ENCODE measurements at regions not wholly inside any gene's neighbourhood (a gene's known extent, or its start where the extent isn't known, plus 50 kb on each side); places are given as distances from the start of the nearest gene placed in this dataset.
"Not testable (repeated sequence)": the region's sequence is repeated elsewhere in the genome, so short reads cannot be mapped to it uniquely, and the experiment has no call there.

GRCh38 chr1:224028802-224029201 lies 85.1 kb upstream of the FBXO28 start:
- DNase-seq (ENCODE audit: low spot score): not testable (repeated sequence)

- DNase-seq (ENCODE audit: low spot score): not testable (repeated sequence)
Measured at GRCh38 chr1:224023122-224023521, 90.8 kb upstream of the FBXO28 start.

- DNase-seq (ENCODE audit: low spot score): not testable (repeated sequence)
Measured at GRCh38 chr1:224022249-224022970, 91.5 kb upstream of the FBXO28 start.

GRCh38 chr1:224019866-224020265 lies 94.0 kb upstream of the FBXO28 start:
- not testable (repeated sequence) for DNase-seq (ENCODE audit: low spot score)

- DNase-seq (ENCODE audit: low spot score): not testable (repeated sequence)
Measured at GRCh38 chr1:224015782-224016181, 98.1 kb upstream of the FBXO28 start.

- DNase-seq (ENCODE audit: low spot score): no peak
Measured at GRCh38 chr1:224014330-224014649, 99.6 kb upstream of the FBXO28 start.

GRCh38 chr1:224013626-224014329 lies 100.1 kb upstream of the FBXO28 start:
- DNase-seq (ENCODE audit: low spot score): not testable (repeated sequence)

GRCh38 chr1:224012807-224013434 lies 101.0 kb upstream of the FBXO28 start:
- DNase-seq (ENCODE audit: low spot score): not testable (repeated sequence)

GRCh38 chr1:224012162-224012561 lies 101.7 kb upstream of the FBXO28 start:
- DNase-seq (ENCODE audit: low spot score): not testable (repeated sequence)

- not testable (repeated sequence) for DNase-seq (ENCODE audit: low spot score)
Measured at GRCh38 chr1:224011751-224012150, 102.2 kb upstream of the FBXO28 start.

- not testable (repeated sequence) for DNase-seq (ENCODE audit: low spot score)
Measured at GRCh38 chr1:224011153-224011552, 102.8 kb upstream of the FBXO28 start.

GRCh38 chr1:224005973-224006372 lies 107.9 kb upstream of the FBXO28 start:
- not testable (repeated sequence) for DNase-seq (ENCODE audit: low spot score)

GRCh38 chr1:224004552-224005315 lies 109.2 kb upstream of the FBXO28 start:
- DNase-seq (ENCODE audit: low spot score): not testable (repeated sequence)

- DNase-seq (ENCODE audit: low spot score): not testable (repeated sequence)
Measured at GRCh38 chr1:224003896-224004295, 110.0 kb upstream of the FBXO28 start.

GRCh38 chr1:224001757-224002156 lies 112.2 kb upstream of the FBXO28 start:
- DNase-seq (ENCODE audit: low spot score): not testable (repeated sequence)

GRCh38 chr1:223999761-224000160 lies 114.2 kb upstream of the FBXO28 start:
- DNase-seq (ENCODE audit: low spot score): not testable (repeated sequence)

- DNase-seq (ENCODE audit: low spot score): not testable (repeated sequence)
Measured at GRCh38 chr1:223998676-223999455, 115.0 kb upstream of the FBXO28 start.

- not testable (repeated sequence) for DNase-seq (ENCODE audit: low spot score)
Measured at GRCh38 chr1:223996376-223996775, 117.5 kb upstream of the FBXO28 start.

- peak; percentile 90 for DNase-seq (ENCODE audit: low spot score)
Measured at GRCh38 chr1:223992456-223993246, 121.3 kb upstream of the FBXO28 start.

GRCh38 chr1:223991297-223991857 lies 122.5 kb upstream of the FBXO28 start:
- DNase-seq (ENCODE audit: low spot score): not testable (repeated sequence)
